IMR-90 (cell line): ENCODE measurements at regions not wholly inside any gene's neighbourhood (a gene's known extent, or its start where the extent isn't known, plus 50 kb on each side); places are given as distances from the start of the nearest gene placed in this dataset.

ENCODE experiments used
- ATAC-seq: fragments of 200-7000 bp; cut with Tn5 transposase; 2 replicates; pipeline ENCODE4 v1.9.1; 2020; ENCODE audit warnings: low read depth, mild to moderate bottlenecking, moderate library complexity
- BruUV-seq: library from RNA; stranded (reverse); fragments of 400-500 nt; replicated peaks from 2 replicates; lab custom pipeline; 2021; lab: Mats Ljungman, UMichigan
- CTCF ChIA-PET: fragments of 300-600 bp; formaldehyde crosslinking; extraction: SDS; loops from one replicate; lab custom pipeline; 2021; ENCODE audit warnings: antibody characterized with exemption; lab: Yijun Ruan, JAX
- POLR2A ChIA-PET: fragments of 300-600 bp; sonication (Branson Sonifier 250); formaldehyde crosslinking; loops from one replicate; lab custom pipeline; 2022; ENCODE audit warnings: antibody characterized with exemption; ENCODE audit not compliant: unreplicated experiment; lab: Charles Lee
- DNase-seq: peaks from one replicate; pipeline ENCODE4 v3.0.0; 2013
- H2AFZ ChIP-seq: replicated peaks from 2 replicates; pipeline ENCODE3; 2013; ENCODE audit warnings: low read length, mild to moderate bottlenecking; ENCODE audit not compliant: poor library complexity
- H2AK5ac ChIP-seq: 2 replicates; pipeline ENCODE4 v1.6.1; 2013; ENCODE audit warnings: low read depth, low read length, inconsistent platforms
- H2AK9ac ChIP-seq: replicated peaks from 2 replicates; pipeline ENCODE3; 2013; ENCODE audit warnings: mild to moderate bottlenecking, low read depth, low read length, moderate library complexity; ENCODE audit not compliant: poor library complexity
- H2BK120ac ChIP-seq: 2 replicates; pipeline ENCODE4 v1.6.1; 2013; ENCODE audit warnings: low read depth, low read length, inconsistent platforms
- H2BK15ac ChIP-seq: 3 replicates; pipeline ENCODE4 v1.6.1; 2013; ENCODE audit warnings: low read depth, low read length, inconsistent platforms
- H2BK20ac ChIP-seq: 2 replicates; pipeline ENCODE4 v1.6.1; 2013; ENCODE audit warnings: low read depth, mild to moderate bottlenecking, inconsistent platforms, low read length, moderate library complexity
- H2BK5ac ChIP-seq: 2 replicates; pipeline ENCODE4 v1.6.1; 2013; ENCODE audit warnings: mild to moderate bottlenecking, low read depth, low read length, inconsistent platforms; ENCODE audit not compliant: poor library complexity, severe bottlenecking
- H3K14ac ChIP-seq: replicated peaks from 2 replicates; pipeline ENCODE4 v1.6.1; 2013; ENCODE audit warnings: low read depth, low read length, inconsistent platforms
- H3K18ac ChIP-seq: 2 replicates; pipeline ENCODE4 v1.6.1; 2013; ENCODE audit warnings: low read depth, low read length, control low read depth
- H3K23ac ChIP-seq: 2 replicates; pipeline ENCODE4 v1.6.1; 2013; ENCODE audit warnings: low read depth, low read length, inconsistent platforms
- H3K27ac ChIP-seq: 2 replicates; pipeline ENCODE4 v1.5.1; 2013; ENCODE audit warnings: mild to moderate bottlenecking, control low read depth, low read length; ENCODE audit not compliant: insufficient read depth
- H3K27me3 ChIP-seq: 2 replicates; pipeline ENCODE4 v1.6.1; 2013; ENCODE audit warnings: low read length; ENCODE audit not compliant: control insufficient read depth, insufficient read depth
- H3K36me3 ChIP-seq: 2 replicates; pipeline ENCODE4 v1.6.1; 2013; ENCODE audit warnings: low read length, mixed read lengths; ENCODE audit not compliant: control insufficient read depth, insufficient read depth
- H3K4ac ChIP-seq: 2 replicates; pipeline ENCODE4 v1.6.1; 2013; ENCODE audit warnings: low read depth, low read length, inconsistent platforms
- H3K4me1 ChIP-seq: 2 replicates; pipeline ENCODE4 v1.6.1; 2013; ENCODE audit warnings: low read length, mixed read lengths; ENCODE audit not compliant: control insufficient read depth, insufficient read depth
- H3K4me2 ChIP-seq: 2 replicates; pipeline ENCODE4 v1.6.1; 2013; ENCODE audit warnings: low read depth, mild to moderate bottlenecking, control low read depth, low read length, moderate library complexity
- H3K4me3 ChIP-seq: 2 replicates; pipeline ENCODE4 v1.5.1; 2013; ENCODE audit warnings: low read depth, mild to moderate bottlenecking, control low read depth, low read length, moderate library complexity; ENCODE audit not compliant: insufficient read depth
- H3K56ac ChIP-seq: 2 replicates; pipeline ENCODE4 v1.6.1; 2013; ENCODE audit warnings: low read length, inconsistent platforms; ENCODE audit not compliant: insufficient read depth; ENCODE audit errors: extremely low read depth
- H3K79me1 ChIP-seq, 2 experiments: 2 replicates each; pipeline ENCODE4 v1.6.1; 2013; ENCODE audit warnings: low read length in 2 of 2, inconsistent platforms in 1 of 2, low read depth in 1 of 2
- H3K9ac ChIP-seq: 2 replicates; pipeline ENCODE4 v1.6.1; 2013; ENCODE audit warnings: low read depth, low read length, control low read depth
- H3K9me1 ChIP-seq: 2 replicates; pipeline ENCODE4 v1.6.1; 2013; ENCODE audit warnings: low read length, inconsistent platforms; ENCODE audit not compliant: insufficient read depth
- H3K9me3 ChIP-seq: 2 replicates; pipeline ENCODE4 v1.6.1; 2013; ENCODE audit warnings: low read length; ENCODE audit not compliant: control insufficient read depth, insufficient read depth
- H4K20me1 ChIP-seq: 2 replicates; pipeline ENCODE4 v1.6.1; 2013; ENCODE audit warnings: low read length, inconsistent platforms; ENCODE audit not compliant: insufficient read depth
- H4K5ac ChIP-seq: 2 replicates; pipeline ENCODE4 v1.6.1; 2013; ENCODE audit warnings: mild to moderate bottlenecking, low read depth, low read length, control low read depth
- H4K8ac ChIP-seq, 2 experiments: 2 replicates each; pipeline ENCODE4 v1.6.1; 2013; ENCODE audit warnings: low read depth in 2 of 2, low read length in 2 of 2, control low read depth in 1 of 2, inconsistent platforms in 1 of 2
- H4K91ac ChIP-seq: 2 replicates; pipeline ENCODE4 v1.6.1; 2013; ENCODE audit warnings: low read depth, low read length, inconsistent platforms; ENCODE audit not compliant: insufficient read depth
- BHLHE40 ChIP-seq: fragments of 150-350 bp; IDR thresholded peaks from 2 replicates; pipeline ENCODE4 v1.6.1; 2016; ENCODE audit warnings: mild to moderate bottlenecking, low read depth, low read length
- CEBPB ChIP-seq: IDR thresholded peaks from 2 replicates; pipeline ENCODE4 v1.6.1; 2012; ENCODE audit warnings: low read depth, low read length, improper control_type of control experiment
- CHD1 ChIP-seq: IDR thresholded peaks from 2 replicates; pipeline ENCODE4 v1.6.1; 2012; ENCODE audit warnings: low read depth, low read length, improper control_type of control experiment
- FOS ChIP-seq: fragments of 150-350 bp; IDR thresholded peaks from 2 replicates; pipeline ENCODE4 v1.6.1; 2016; ENCODE audit warnings: low read depth, low read length
- MAZ ChIP-seq: IDR thresholded peaks from 2 replicates; pipeline ENCODE4 v1.6.1; 2012; ENCODE audit warnings: low read depth, mild to moderate bottlenecking, low read length, improper control_type of control experiment, moderate library complexity, borderline replicate concordance
- MXI1 ChIP-seq: IDR thresholded peaks from 2 replicates; pipeline ENCODE4 v1.6.1; 2012; ENCODE audit warnings: low read depth, mild to moderate bottlenecking, low read length, moderate library complexity, borderline replicate concordance
- NFE2L2 ChIP-seq: fragments of 150-350 bp; IDR thresholded peaks from 2 replicates; pipeline ENCODE4 v1.6.1; 2016; ENCODE audit warnings: low read depth, mild to moderate bottlenecking, low read length
- POLR2A ChIP-seq: IDR thresholded peaks from 2 replicates; pipeline ENCODE4 v1.6.1; 2012; ENCODE audit warnings: mild to moderate bottlenecking, low read depth, low read length
- RAD21 ChIP-seq: IDR thresholded peaks from 2 replicates; pipeline ENCODE4 v1.6.1; 2012; ENCODE audit warnings: low read length, improper control_type of control experiment
- RCOR1 ChIP-seq: IDR thresholded peaks from 2 replicates; pipeline ENCODE4 v1.6.1; 2012; ENCODE audit warnings: mild to moderate bottlenecking, low read length, improper control_type of control experiment; ENCODE audit not compliant: insufficient replicate concordance
- RFX5 ChIP-seq: IDR thresholded peaks from 2 replicates; pipeline ENCODE4 v1.8.0; 2012; ENCODE audit warnings: low read depth, mild to moderate bottlenecking, low read length, moderate library complexity
- SMC3 ChIP-seq: fragments of 150-350 bp; IDR thresholded peaks from 2 replicates; pipeline ENCODE4 v1.6.1; 2016; ENCODE audit warnings: low read depth, mild to moderate bottlenecking, antibody characterized with exemption, low read length, moderate library complexity
- WGBS, 2 experiments: methylation state at CpG; one replicate each; pipeline versions ENCODE4 v1.1.5 to v1.1.7; 2013; ENCODE audit warnings: missing lambda C conversion rate in 2 of 2; ENCODE audit not compliant: insufficient read length in 1 of 2; ENCODE audit errors: extremely low coverage in 2 of 2; 5-methylcytosine and 5-hydroxymethylcytosine counted together
- dilution Hi-C: fragments of 300-500 bp; cut with HindIII; formaldehyde crosslinking; loops from one replicate; pipeline ENCODE4 v1.14.3; 2018; ENCODE audit warnings: low sequenced_read_pairs; ENCODE audit not compliant: unreplicated experiment
- in situ Hi-C: fragments of 300-500 bp; cut with MboI; formaldehyde crosslinking; loops from 3 replicates; pipeline ENCODE4 v1.14.3; 2019; ENCODE audit warnings: low sequenced_read_pairs, inconsistent platforms, mixed read lengths
- intact Hi-C: fragments of 100-400 bp; cut with micrococcal nuclease; formaldehyde crosslinking; loops from 2 replicates; pipeline ENCODE4 v1.10.0; 2022
- TF ChIP-seq, protein P1 (sequence below): conservative IDR thresholded peaks from 2 replicates; pipeline ENCODE4 v1.5.1; 2012; ENCODE audit warnings: mild to moderate bottlenecking, low read depth, low read length, improper control_type of control experiment

DNA sequence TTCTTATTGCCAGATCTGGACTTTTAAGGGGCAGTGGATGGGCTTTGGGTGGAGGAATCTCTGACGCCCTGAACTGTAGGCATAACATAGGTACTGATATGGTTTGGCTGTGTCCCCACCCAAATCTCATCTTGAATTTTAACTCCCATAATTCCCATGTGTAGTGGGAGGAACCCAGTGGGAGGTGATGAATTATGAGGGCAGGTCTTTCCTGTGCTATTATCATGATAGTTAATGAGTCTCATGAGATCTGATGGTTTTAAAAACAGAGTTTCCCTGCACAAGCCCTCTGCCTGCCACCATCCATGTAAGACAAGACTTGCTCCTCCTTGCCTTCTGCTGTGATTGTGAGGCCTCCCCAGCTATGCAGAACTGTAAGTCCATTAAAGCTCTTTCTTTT is 160.0 kb upstream of the CRY1 start:
- ChIA-PET CTCF (interaction anchor here (1.0 kb wide), 1 partner anchor 17 kb away, joined by 3 read pairs; no protein-coding TSS in a partner anchor), POLR2A (no interaction called here)
- dilution Hi-C loops (no loop called here), in situ Hi-C loops (no loop called here), intact Hi-C loops (no loop called here)
- Histone ChIP-seq H2BK120ac (no peak overlapping the region), H3K4me2 (no peak overlapping the region), H4K8ac (no peak overlapping the region), H3K56ac (no peak overlapping the region), H4K91ac (no peak overlapping the region), H2AFZ (no peak overlapping the region), H3K9me3 (peaks cover 7% of the 10 kb centered on the region), H3K27ac (no peak overlapping the region), H3K23ac (no peak overlapping the region), H3K9me1 (no peaks in the 10 kb centered on the region), H3K18ac (no peak overlapping the region), H2AK5ac (no peak overlapping the region), H2BK20ac (no peak overlapping the region), H3K4me1 (no peaks in the 10 kb centered on the region), H4K20me1 (no peaks in the 10 kb centered on the region), H3K79me1 (no peaks in the 10 kb centered on the region), H4K5ac (no peak overlapping the region), H3K4me3 (no peak overlapping the region), H3K36me3 (no peaks in the 10 kb centered on the region), H3K27me3 (peaks cover 7% of the 10 kb centered on the region), H3K4ac (no peak overlapping the region), H2AK9ac (no peak overlapping the region), H3K14ac (no peak overlapping the region), H3K9ac (no peak overlapping the region), H2BK15ac (no peak overlapping the region), H2BK5ac (no peak overlapping the region)
- no peak for DNase-seq
- no peak for TF ChIP-seq SMC3
- TF ChIP-seq CEBPB: no peak
- no peak for TF ChIP-seq MXI1
- no peak for TF ChIP-seq BHLHE40
- TF ChIP-seq RCOR1: no peak
- no peak for TF ChIP-seq RFX5
- TF ChIP-seq RAD21: no peak
- no peak for TF ChIP-seq CHD1
- TF ChIP-seq FOS: no peak
- no peak for TF ChIP-seq MAZ
- no peak for TF ChIP-seq POLR2A
- TF ChIP-seq, protein P1, sequence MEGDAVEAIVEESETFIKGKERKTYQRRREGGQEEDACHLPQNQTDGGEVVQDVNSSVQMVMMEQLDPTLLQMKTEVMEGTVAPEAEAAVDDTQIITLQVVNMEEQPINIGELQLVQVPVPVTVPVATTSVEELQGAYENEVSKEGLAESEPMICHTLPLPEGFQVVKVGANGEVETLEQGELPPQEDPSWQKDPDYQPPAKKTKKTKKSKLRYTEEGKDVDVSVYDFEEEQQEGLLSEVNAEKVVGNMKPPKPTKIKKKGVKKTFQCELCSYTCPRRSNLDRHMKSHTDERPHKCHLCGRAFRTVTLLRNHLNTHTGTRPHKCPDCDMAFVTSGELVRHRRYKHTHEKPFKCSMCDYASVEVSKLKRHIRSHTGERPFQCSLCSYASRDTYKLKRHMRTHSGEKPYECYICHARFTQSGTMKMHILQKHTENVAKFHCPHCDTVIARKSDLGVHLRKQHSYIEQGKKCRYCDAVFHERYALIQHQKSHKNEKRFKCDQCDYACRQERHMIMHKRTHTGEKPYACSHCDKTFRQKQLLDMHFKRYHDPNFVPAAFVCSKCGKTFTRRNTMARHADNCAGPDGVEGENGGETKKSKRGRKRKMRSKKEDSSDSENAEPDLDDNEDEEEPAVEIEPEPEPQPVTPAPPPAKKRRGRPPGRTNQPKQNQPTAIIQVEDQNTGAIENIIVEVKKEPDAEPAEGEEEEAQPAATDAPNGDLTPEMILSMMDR: no peak
- TF ChIP-seq NFE2L2: no peak
- no TSS peak for BruUV-seq
- WGBS, 2 experiments: no CpG with 5 or more reads among the region's 1 CpG
- ATAC-seq: no peak
